ENCODE measurements at regions not wholly inside any gene's neighbourhood (a gene's known extent, or its start where the extent isn't known, plus 50 kb on each side); places are given as distances from the start of the nearest gene placed in this dataset.

DNA sequence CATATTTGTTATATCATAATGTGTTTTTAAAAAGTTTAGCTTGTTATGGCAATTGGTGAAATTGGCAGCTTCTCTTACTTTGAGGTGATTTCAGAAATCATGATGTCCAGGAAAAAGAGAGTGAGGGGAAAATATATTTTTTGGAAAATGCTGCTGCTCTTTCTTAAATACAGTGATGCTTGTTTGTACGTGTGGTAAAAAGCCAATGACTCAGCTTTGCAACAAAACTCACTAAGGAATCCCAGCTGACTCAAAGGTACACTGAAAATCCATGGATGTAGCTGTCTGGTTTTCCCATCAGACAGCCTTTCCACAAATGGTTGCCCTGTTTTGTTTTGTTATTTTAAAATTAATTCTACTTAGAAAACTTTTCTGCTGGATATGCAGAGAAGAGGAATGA is 306.4 kb upstream of the PAPPA start:
- TF ChIP-seq EZH2 (IDR thresholded peaks at IDR 0.05; ENCODE audit: borderline replicate concordance) = no peak
- TF ChIP-seq, protein P1, sequence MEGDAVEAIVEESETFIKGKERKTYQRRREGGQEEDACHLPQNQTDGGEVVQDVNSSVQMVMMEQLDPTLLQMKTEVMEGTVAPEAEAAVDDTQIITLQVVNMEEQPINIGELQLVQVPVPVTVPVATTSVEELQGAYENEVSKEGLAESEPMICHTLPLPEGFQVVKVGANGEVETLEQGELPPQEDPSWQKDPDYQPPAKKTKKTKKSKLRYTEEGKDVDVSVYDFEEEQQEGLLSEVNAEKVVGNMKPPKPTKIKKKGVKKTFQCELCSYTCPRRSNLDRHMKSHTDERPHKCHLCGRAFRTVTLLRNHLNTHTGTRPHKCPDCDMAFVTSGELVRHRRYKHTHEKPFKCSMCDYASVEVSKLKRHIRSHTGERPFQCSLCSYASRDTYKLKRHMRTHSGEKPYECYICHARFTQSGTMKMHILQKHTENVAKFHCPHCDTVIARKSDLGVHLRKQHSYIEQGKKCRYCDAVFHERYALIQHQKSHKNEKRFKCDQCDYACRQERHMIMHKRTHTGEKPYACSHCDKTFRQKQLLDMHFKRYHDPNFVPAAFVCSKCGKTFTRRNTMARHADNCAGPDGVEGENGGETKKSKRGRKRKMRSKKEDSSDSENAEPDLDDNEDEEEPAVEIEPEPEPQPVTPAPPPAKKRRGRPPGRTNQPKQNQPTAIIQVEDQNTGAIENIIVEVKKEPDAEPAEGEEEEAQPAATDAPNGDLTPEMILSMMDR (IDR thresholded peaks at IDR 0.05; ENCODE audit: poor library complexity) = no peak
